Thyroid gland (tissue), 4 donors: ENCODE measurements at regions not wholly inside any gene's neighbourhood (a gene's known extent, or its start where the extent isn't known, plus 50 kb on each side); places are given as distances from the start of the nearest gene placed in this dataset.

ENCODE experiments used
- POLR2A ChIP-seq, 2 donors: fragments of 450-650 bp; IDR thresholded peaks; one replicate each; pipeline ENCODE4 v1.6.1; 2017; ENCODE audit warnings: antibody characterized with exemption in 2 of 2, mild to moderate bottlenecking in 2 of 2, moderate library complexity in 1 of 2
- TF ChIP-seq, protein P1 (sequence below), 6 experiments: fragments of 200-600 bp in 3 of 6; fragments of 450-650 bp in 3 of 6; sonication (generic) in 3 of 6; IDR thresholded peaks; one replicate each; pipeline ENCODE4 v1.5.1; 2016 to 2019; ENCODE audit warnings: antibody characterized with exemption in 6 of 6, mild to moderate bottlenecking in 2 of 6, inconsistent platforms in 1 of 6, moderate library complexity in 1 of 6

DNA sequence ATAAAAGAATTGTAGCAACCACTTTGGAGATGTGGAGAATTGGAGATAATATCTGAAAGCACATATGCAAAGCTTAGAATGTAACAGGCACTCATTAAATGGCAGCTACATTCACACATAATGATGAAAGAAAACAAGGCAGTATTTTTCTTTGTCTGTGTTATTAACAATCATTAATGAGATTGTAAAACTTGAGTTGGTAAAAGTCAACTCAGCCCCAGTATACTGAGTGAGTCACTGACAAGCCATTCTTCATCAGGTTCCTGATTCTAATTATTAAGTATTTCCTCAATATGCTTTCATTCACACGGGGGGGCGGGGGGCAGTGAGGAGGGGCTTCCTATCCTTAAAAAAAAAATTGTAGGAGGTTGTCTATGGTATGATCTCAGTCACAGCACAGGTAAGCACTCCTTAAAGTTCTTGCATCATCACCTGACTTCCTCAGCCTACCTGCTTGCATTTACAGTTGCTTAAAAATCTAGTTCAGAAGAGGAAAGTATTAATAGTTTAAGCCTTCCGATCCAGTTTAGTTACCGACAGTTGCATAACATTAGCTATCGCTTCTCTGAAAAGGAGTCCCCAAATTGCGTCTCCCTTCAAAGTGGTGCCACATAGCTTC is 379.8 kb downstream of the EFNA5 start:
- TF ChIP-seq, protein P1, sequence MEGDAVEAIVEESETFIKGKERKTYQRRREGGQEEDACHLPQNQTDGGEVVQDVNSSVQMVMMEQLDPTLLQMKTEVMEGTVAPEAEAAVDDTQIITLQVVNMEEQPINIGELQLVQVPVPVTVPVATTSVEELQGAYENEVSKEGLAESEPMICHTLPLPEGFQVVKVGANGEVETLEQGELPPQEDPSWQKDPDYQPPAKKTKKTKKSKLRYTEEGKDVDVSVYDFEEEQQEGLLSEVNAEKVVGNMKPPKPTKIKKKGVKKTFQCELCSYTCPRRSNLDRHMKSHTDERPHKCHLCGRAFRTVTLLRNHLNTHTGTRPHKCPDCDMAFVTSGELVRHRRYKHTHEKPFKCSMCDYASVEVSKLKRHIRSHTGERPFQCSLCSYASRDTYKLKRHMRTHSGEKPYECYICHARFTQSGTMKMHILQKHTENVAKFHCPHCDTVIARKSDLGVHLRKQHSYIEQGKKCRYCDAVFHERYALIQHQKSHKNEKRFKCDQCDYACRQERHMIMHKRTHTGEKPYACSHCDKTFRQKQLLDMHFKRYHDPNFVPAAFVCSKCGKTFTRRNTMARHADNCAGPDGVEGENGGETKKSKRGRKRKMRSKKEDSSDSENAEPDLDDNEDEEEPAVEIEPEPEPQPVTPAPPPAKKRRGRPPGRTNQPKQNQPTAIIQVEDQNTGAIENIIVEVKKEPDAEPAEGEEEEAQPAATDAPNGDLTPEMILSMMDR (IDR thresholded peaks at IDR 0.05) = no peak
- no peak for TF ChIP-seq POLR2A (IDR thresholded peaks at IDR 0.05)
